ENCODE measurements at regions not wholly inside any gene's neighbourhood (a gene's known extent, or its start where the extent isn't known, plus 50 kb on each side); places are given as distances from the start of the nearest gene placed in this dataset.

GRCh38 chr2:162915858-162916257, 77.3 kb upstream of the KCNH7 start:
- Histone ChIP-seq H4K20me1 (ENCODE audit: insufficient read depth) (no peaks in the 10 kb centered on the region), H2AFZ (ENCODE audit: low read depth) (no peak overlapping the region), H3K27me3 (ENCODE audit: insufficient read depth, low read depth) (no peaks in the 10 kb centered on the region), H3K4me3 (IDR thresholded peaks at IDR 0.05; ENCODE audit: insufficient read depth, low read depth, low read length) (no peak overlapping the region), H3K27ac (no peak overlapping the region), H3K4me1 (ENCODE audit: low read depth, poor library complexity, severe bottlenecking) (no peaks in the 10 kb centered on the region), H3K4me2 (no peak overlapping the region), H3K9ac (no peak overlapping the region), H3K79me2 (ENCODE audit: insufficient read depth, low read depth) (no peaks in the 10 kb centered on the region), H3K36me3 (ENCODE audit: insufficient read depth) (no peaks in the 10 kb centered on the region)
- TF ChIP-seq CTCF (conservative IDR thresholded peaks at IDR 0.05; ENCODE audit: low read depth, low read length), result no peak

- no peaks in the 10 kb centered on the region for H3K36me3 ChIP-seq (ENCODE audit: insufficient read depth)
- TF ChIP-seq CTCF (conservative IDR thresholded peaks at IDR 0.05; ENCODE audit: low read depth, low read length), result no peak
Observed at GRCh38 chr2:162914161-162914560, 75.6 kb upstream of the KCNH7 start.

GRCh38 chr2:162912787-162913186, 74.2 kb upstream of the KCNH7 start:
- Histone ChIP-seq H3K4me2 (no peak overlapping the region), H3K4me3 (IDR thresholded peaks at IDR 0.05; ENCODE audit: insufficient read depth, low read depth, low read length) (no peak overlapping the region), H3K79me2 (ENCODE audit: insufficient read depth, low read depth) (no peaks in the 10 kb centered on the region), H2AFZ (ENCODE audit: low read depth) (no peak overlapping the region), H3K36me3 (ENCODE audit: insufficient read depth) (no peaks in the 10 kb centered on the region), H3K27ac (no peak overlapping the region), H4K20me1 (ENCODE audit: insufficient read depth) (no peaks in the 10 kb centered on the region), H3K4me1 (ENCODE audit: low read depth, poor library complexity, severe bottlenecking) (no peaks in the 10 kb centered on the region), H3K27me3 (ENCODE audit: insufficient read depth, low read depth) (no peaks in the 10 kb centered on the region), H3K9ac (no peak overlapping the region)
- no peak for TF ChIP-seq CTCF (conservative IDR thresholded peaks at IDR 0.05; ENCODE audit: low read depth, low read length)

More at GRCh38 chr2:162914161-162914560, 75.6 kb upstream of the KCNH7 start:
- Histone ChIP-seq H3K4me2 (no peak overlapping the region), H3K4me1 (ENCODE audit: low read depth, poor library complexity, severe bottlenecking) (no peaks in the 10 kb centered on the region), H3K27me3 (ENCODE audit: insufficient read depth, low read depth) (no peaks in the 10 kb centered on the region), H4K20me1 (ENCODE audit: insufficient read depth) (no peaks in the 10 kb centered on the region), H3K27ac (no peak overlapping the region), H3K79me2 (ENCODE audit: insufficient read depth, low read depth) (no peaks in the 10 kb centered on the region), H3K4me3 (IDR thresholded peaks at IDR 0.05; ENCODE audit: insufficient read depth, low read depth, low read length) (no peak overlapping the region), H2AFZ (ENCODE audit: low read depth) (no peak overlapping the region), H3K9ac (no peak overlapping the region)

- no peak overlapping the region for H3K9ac ChIP-seq
- no peak for TF ChIP-seq CTCF (conservative IDR thresholded peaks at IDR 0.05; ENCODE audit: low read depth, low read length)
- no peaks in the 10 kb centered on the region for H3K27me3 ChIP-seq (ENCODE audit: insufficient read depth, low read depth)
- H3K79me2 ChIP-seq (ENCODE audit: insufficient read depth, low read depth), result no peaks in the 10 kb centered on the region
- no peaks in the 10 kb centered on the region for H3K4me1 ChIP-seq (ENCODE audit: low read depth, poor library complexity, severe bottlenecking)
- H3K4me2 ChIP-seq, result no peak overlapping the region
- H3K4me3 ChIP-seq (IDR thresholded peaks at IDR 0.05; ENCODE audit: insufficient read depth, low read depth, low read length), result no peak overlapping the region
- H2AFZ ChIP-seq (ENCODE audit: low read depth), result no peak overlapping the region
- H3K27ac ChIP-seq, result no peak overlapping the region
- H3K36me3 ChIP-seq (ENCODE audit: insufficient read depth), result no peaks in the 10 kb centered on the region
- no peaks in the 10 kb centered on the region for H4K20me1 ChIP-seq (ENCODE audit: insufficient read depth)
Observed at GRCh38 chr2:162908567-162908966, 70.0 kb upstream of the KCNH7 start.
